Neural progenitor cell (in vitro differentiated cells): ENCODE measurements at regions not wholly inside any gene's neighbourhood (a gene's known extent, or its start where the extent isn't known, plus 50 kb on each side); places are given as distances from the start of the nearest gene placed in this dataset.

Source experiments
- CTCF ChIP-seq: fragments of 200-600 bp; sonication (generic); IDR thresholded peaks from 2 replicates; pipeline ENCODE4 v1.5.1; 2017; ENCODE audit warnings: antibody characterized with exemption, mild to moderate bottlenecking
- EZH2 ChIP-seq: fragments of 200-600 bp; sonication (generic); IDR thresholded peaks from 2 replicates; pipeline ENCODE4 v1.6.1; 2017; ENCODE audit warnings: antibody characterized with exemption, mild to moderate bottlenecking, moderate library complexity

DNA sequence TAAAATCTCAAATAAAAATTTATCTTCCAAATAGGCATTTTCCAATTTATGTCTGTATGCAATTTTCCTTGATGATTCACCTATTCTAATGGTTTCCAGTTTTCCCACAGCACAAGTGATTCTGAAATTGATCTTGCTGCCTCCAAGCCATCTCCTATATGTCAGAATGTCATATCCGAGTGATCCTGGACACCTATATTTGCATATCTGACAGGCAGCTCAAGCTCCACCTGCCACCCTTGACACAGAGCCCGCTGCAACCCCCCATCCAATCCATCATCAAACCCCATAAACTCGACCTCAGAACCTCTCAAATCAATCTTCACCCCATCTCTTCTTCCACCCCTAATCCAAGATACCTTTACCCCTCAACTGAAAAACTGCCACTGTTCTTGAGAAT, 579.5 kb downstream of the EPHB1 start:
- no peak for TF ChIP-seq EZH2
- TF ChIP-seq CTCF = no peak
